Stimulated activated CD4-positive, alpha-beta T cell treated with anti-CD3 and anti-CD28 coated beads, Interleukin-4, amount 100 ng/mL, for 24 hours (primary cell): ENCODE measurements at regions not wholly inside any gene's neighbourhood (a gene's known extent, or its start where the extent isn't known, plus 50 kb on each side); places are given as distances from the start of the nearest gene placed in this dataset.
"Not testable (repeated sequence)": the region's sequence is repeated elsewhere in the genome, so short reads cannot be mapped to it uniquely, and the experiment has no call there.

Experiments
- DNase-seq: peaks from one replicate; pipeline ENCODE4 v3.0.0-alpha.2; 2020

- DNase-seq: no peak
Measured at GRCh38 chr2:215577356-215577755, 141.5 kb upstream of the FN1 start.

DNA sequence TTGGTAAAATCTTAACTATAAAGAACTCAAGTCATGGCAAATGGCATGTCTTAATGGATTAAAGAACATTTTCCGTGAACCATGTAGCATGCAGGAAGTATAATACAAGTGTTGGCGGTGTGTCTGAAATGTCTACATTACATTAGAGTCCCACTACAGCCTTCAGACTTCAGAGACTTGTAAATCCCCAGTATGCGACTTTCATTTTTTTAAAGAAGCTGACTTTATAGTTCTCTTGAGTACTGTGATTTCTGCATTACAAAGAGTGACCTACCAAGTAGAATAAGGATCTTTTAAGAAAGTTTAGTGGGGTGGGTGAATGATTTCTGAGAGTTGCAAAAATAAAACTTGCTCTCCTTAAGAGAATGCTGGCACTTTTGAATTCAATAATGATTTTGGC, 140.7 kb upstream of the FN1 start:
- DNase-seq: no peak

DNA sequence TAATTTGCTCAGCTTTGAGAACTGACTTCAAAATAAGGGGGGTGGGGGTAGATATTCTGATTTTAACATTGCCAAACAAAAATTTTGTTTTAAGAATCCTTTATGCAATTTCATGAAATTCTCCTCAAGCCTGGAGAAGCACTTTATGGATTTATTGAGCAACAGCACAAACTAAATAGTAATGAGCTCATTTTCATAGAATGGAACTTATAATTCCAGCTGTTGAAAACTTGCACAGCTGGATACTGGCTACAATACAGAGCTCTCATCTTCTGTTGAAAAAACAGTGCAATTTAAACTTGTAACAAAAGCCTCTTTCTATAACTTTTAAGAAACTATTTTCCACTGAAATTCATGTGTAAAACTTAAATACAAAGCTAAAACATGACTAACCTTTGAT, 137.6 kb upstream of the FN1 start:
- DNase-seq: no peak

- no peak for DNase-seq
Measured at GRCh38 chr2:215572341-215572848, 136.5 kb upstream of the FN1 start.

DNA sequence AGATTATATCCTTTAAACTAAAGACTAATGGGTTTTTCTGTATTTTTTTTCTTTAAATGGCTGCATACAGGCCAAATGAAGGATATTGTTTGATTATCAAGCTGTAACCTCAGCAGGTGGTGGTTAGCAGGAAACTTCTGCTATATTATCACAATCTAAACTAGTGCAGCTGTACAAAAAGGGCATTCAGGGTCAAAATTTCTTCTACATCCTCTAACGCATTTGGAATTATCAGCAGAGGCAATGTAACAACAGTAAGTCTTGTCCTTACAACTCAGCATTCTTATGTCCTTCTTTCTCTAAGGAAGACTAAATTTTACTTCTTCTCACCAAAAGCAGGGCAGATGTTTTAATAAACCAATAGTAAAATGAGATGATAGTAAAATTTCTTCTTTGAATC, 135.8 kb upstream of the FN1 start:
- DNase-seq: no peak

DNA sequence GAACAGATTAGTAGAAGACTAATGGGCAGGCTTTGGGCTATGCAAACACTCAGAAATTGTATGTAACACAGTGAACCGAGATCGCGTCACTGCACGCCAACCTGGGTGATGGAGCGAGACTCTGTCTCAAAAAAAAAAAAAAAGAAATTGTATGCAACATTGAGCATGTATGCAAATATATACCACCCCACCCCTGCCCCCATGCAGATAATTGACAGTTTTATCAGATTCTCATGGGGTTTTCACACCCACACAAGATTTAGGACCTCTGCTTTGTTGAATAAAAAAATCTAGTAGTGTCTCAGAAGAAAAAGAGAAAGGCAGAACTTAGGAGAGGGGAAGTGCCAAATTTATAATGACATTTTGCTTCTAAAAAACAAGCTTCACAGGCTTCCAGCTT, 131.6 kb upstream of the FN1 start:
- no peak for DNase-seq

DNA sequence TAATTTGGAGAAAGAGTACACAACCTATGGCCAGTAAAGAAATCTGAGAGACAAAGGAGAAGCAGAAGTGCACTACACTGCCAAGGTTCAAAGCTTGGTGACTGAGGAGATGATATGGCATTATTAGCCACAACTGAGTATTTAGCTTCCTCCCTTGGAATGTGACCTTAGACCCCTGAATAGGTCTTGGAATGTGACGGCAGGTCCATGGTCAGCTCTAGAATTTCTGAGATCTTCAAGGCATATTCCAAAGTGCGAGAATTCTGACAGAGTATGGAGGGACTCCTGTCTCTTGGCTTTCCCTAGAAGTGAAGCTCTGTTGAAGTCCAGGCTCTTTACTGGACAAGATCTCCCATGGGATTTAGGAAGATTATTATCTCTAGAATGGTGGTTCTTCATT, 130.0 kb upstream of the FN1 start:
- DNase-seq: no peak

DNA sequence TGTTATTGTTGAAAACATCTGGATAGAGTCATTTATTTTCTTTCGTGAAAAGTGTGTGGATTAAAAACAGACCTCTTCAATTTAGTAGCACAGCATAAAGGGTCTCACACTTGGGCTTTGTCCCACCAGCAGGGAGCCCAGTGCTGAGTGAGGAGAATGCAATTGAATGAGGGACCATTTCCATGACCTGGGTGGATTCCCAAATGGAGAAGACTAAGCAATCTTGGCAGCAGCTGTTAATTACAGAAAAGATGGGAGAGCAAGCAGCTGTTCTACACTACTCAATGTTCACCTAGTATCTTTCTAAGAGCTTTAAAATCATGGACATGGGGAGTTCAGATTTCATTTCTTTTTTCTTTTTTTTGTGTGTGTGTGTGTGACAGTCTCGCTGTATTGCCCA, 121.8 kb upstream of the FN1 start:
- no peak for DNase-seq

GRCh38 chr2:215556979-215557378, 121.1 kb upstream of the FN1 start:
- no peak for DNase-seq

GRCh38 chr2:215554689-215555498, 119.0 kb upstream of the FN1 start:
- DNase-seq: no peak

- no peak for DNase-seq
Measured at GRCh38 chr2:215553946-215554345, 118.1 kb upstream of the FN1 start.

DNA sequence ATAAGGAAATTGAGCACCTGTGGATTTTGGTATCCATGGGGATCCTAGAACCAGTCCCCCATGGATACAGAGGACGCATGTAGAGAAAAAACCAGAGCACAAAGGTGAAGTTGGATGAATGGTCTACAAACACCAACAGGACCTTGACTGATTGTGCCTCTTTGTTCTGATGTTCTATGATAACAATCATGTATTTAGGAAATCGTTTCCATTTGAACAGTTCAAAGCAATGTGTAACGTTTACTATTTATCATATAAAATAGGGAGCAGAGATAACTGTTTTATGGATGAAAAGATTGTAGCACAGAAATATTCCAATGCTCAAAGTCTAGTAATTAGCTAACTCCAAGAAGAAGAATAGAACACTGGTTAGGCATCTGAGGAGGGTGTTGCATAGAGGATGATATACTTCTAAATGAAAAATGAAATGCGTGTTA, 116.3 kb upstream of the FN1 start:
- DNase-seq: no peak

DNA sequence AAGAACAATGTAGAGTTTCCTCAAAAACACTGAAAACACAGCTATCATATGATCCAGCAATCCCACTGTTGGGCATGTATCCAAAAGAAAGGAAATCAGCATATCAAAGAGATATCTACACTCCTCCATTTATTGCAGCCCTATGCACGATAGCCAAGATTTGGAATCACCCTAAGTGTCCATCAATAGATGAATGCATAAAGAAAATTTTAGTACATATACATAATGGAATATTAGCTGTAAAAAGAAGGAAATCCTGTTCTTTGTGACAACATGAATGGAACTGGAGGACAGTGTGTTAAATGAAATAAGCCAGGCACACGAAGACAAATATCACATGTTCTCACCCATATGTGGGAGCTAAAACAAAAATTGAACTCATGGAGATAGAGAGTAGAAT, 114.5 kb upstream of the FN1 start:
- no peak for DNase-seq

DNA sequence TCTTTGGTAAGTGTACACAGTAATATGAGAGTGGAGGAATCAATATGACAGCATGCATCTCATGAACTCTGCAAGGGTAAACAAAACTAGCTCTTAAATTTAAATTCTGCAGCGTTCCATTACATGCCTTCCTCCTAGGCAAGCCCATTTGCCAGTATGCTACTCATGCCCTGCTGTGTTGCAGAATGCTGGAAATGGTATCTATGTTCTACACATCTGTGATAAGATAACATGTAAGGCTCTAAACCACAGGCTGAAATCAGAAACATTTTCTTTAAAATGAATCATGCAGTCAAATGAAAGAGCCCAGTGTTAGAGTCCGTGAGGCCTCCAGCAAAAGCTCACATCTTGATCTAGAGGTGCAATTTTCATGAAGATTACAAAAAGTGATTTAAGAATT, 112.8 kb upstream of the FN1 start:
- DNase-seq: no peak

DNA sequence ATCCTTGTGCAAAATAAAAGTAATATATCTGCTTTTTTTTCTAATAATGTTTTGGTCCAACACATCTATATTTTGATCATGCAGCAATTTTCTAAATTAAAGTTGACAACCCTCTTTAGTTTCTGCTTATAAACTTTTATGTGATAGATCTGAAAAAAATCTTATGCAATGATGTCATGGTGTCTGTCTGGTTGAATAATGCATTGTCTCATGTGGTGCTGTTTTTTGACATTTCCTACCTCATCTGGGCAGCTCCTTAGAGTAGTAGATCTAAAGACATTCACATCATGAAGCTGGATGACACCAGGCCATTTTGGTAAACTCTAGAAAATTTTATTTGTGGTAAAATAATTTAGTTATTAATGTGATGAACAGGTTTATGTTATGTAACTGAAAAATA, 106.8 kb upstream of the FN1 start:
- no peak for DNase-seq

DNA sequence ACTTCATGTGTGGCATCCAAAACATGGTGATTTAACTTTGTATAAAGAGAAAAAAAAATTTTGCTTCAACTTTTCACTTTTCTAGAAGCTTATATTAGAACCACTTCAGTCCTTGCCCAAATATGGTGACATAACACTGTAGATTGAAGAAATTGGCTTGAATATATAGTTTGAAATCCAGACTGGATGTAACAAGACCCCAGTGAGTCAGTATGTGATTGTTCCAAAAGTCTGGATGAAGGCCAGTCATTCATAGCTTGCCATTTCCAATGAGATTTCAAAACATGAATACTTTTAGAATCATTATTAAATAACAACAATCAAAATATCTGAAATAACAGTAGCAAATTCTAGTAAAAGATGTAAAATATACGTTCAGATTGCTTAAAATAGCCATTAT, 104.8 kb upstream of the FN1 start:
- no peak for DNase-seq

DNA sequence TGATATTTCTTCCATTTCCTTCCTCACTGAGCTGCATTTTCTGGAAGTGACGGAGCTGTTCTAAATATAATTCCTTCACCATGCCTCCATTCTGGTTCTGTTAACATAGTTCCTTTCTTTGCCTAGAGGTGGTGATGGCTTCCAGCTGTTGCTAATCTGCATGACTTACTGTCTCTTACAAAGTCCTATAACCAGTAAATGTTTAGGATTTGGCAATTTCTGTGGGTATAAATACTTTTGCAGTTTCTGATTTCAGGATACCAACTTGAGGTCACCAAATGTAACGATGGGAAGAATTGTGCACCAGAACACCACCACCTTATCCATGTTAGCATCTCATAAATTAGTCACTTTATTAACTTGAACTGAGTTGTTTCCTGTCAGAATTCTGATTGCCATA, 101.7 kb upstream of the FN1 start:
- DNase-seq: no peak

DNA sequence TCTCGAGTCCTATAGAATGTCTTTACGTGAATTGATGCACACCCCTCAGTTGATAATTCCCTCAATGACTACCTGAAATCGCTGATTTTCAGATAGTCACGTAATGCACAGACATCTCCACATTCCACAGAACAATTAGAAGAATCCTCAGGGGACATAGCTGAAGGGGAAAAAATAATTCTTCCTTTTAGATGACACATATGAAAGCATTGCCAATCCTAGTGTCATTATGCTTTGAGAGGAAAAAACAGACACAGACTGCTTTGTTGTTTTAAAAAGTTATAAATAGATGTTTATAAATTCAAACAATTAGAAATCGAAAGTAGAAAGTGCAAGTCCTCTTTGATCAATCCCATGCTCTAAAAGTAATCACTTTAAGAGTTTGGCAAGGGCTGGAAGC, 100.6 kb upstream of the FN1 start:
- DNase-seq: no peak

GRCh38 chr2:215535741-215536140, 99.9 kb upstream of the FN1 start:
- no peak for DNase-seq

GRCh38 chr2:215535125-215535668, 99.3 kb upstream of the FN1 start:
- DNase-seq: no peak

DNA sequence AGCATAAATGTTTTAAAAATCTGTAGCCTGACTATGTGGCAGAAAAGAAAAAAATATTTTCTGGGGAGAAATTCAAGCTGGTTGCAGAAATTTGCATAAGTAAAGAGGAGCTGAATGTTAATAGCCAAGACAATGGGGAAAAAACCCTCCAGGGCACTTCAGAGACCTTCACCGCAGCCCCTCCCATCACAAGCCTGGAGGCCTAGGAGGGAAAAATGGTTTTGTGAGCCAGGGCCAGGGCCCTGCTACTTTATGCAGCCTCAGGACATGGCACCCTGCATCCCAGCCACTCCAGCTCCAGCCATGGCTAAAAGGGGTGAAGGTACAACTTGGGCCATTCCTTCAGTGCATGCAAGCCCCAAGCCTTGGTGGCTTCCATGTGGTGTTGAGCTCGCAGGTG, 97.8 kb upstream of the FN1 start:
- DNase-seq: not testable (repeated sequence)

DNA sequence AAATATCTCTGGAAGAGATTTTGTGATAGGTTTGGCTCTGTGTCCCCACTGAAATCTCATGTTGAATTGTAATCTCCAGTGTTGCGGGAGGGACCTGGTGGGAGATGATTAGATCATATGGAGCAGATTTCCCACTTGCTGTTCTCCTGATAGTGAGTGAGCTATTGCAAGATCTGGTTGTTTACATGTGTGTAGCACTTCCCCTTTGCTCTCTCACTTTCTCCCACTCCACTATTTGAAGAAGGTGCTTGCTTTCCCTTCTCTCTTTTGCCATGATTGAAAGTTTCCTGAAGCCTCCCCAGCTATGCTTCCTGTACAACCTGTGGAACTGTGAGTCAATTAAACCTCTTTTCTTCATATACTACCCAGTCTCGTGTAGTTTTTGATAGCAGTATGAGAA, 97.0 kb upstream of the FN1 start:
- no peak for DNase-seq

- no peak for DNase-seq
Measured at GRCh38 chr2:215531284-215531683, 95.4 kb upstream of the FN1 start.

DNA sequence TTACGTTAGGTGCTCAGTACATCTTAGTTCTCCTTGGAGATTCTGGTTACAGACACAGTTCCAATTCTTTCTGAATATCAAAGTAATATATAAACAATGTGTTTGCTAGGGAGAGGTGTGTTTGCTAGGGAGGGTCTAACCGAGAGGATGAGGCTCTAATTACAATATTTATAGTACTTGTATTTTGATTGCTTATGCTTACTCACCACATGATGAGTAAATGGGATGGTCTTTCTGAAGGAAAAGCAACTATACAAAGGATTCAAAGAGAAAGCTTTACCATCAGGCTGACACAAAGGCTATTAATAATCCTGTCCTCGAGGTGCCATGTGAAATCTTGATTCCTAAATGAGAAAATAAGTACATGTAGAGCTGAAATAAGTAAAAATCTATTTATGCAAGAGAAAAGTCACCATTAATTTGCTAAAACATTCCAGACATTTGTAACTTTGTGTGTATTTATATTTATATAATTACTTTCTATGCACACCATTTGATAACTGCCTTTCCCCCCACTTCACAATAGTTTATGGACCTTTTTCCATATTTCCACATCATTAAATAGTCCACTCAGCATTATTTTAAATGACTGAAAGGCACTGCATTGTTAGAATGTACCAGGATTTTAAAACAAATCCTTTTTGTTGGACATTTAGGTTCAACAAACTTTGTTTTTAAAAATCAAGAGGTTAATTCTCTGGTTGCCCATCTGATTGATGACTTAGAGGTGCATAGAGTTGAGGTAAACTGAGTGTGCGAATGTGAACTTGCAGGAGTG, 94.5 kb upstream of the FN1 start:
- DNase-seq: no peak
